Endodermal cell (in vitro differentiated cells): ENCODE measurements at regions not wholly inside any gene's neighbourhood (a gene's known extent, or its start where the extent isn't known, plus 50 kb on each side); places are given as distances from the start of the nearest gene placed in this dataset.

Experiments used
- DNase-seq: peaks from one replicate; pipeline ENCODE4 v3.0.0-alpha.2; 2017
- H3K27ac ChIP-seq: 2 replicates; pipeline ENCODE4 v1.5.1; 2013; ENCODE audit warnings: mild to moderate bottlenecking, low read depth, low read length, moderate library complexity
- H3K27me3 ChIP-seq: 2 replicates; pipeline ENCODE4 v1.6.1; 2013; ENCODE audit warnings: mild to moderate bottlenecking, low read length, moderate library complexity; ENCODE audit not compliant: insufficient read depth, control insufficient read depth, poor library complexity, severe bottlenecking
- H3K36me3 ChIP-seq: 2 replicates; pipeline ENCODE4 v1.7.0; 2013; ENCODE audit warnings: mild to moderate bottlenecking, low read length, moderate library complexity; ENCODE audit not compliant: control insufficient read depth, insufficient read depth
- H3K4me1 ChIP-seq: one replicate; pipeline ENCODE4 v1.7.0; 2013; ENCODE audit warnings: low read length; ENCODE audit not compliant: control insufficient read depth, insufficient read depth
- H3K4me3 ChIP-seq: 2 replicates; pipeline ENCODE4 v1.5.1; 2013; ENCODE audit warnings: mild to moderate bottlenecking, low read length, moderate library complexity
- H3K9ac ChIP-seq: 2 replicates; pipeline ENCODE4 v1.6.1; 2013; ENCODE audit warnings: mild to moderate bottlenecking, low read length, moderate library complexity; ENCODE audit not compliant: poor library complexity, severe bottlenecking; ENCODE audit errors: extremely low read depth
- H3K9me3 ChIP-seq: 2 replicates; pipeline ENCODE4 v1.6.1; 2013; ENCODE audit warnings: mild to moderate bottlenecking, low read length, moderate library complexity; ENCODE audit not compliant: control insufficient read depth
- H3K27ac Mint-ChIP-seq: 2 replicates; pipeline ENCODE4 v1.8.0; 2020; ENCODE audit warnings: mixed read lengths
- H3K27me3 Mint-ChIP-seq: 2 replicates; pipeline ENCODE4 v1.8.0; 2021; ENCODE audit warnings: mild to moderate bottlenecking, mixed read lengths; ENCODE audit not compliant: insufficient read depth
- H3K36me3 Mint-ChIP-seq: 2 replicates; pipeline ENCODE4 v1.8.0; 2020; ENCODE audit warnings: low read depth, mixed read lengths
- H3K4me1 Mint-ChIP-seq: 2 replicates; pipeline ENCODE4 v1.8.0; 2020; ENCODE audit warnings: mixed read lengths
- H3K4me3 Mint-ChIP-seq: 2 replicates; pipeline ENCODE4 v1.8.0; 2020; ENCODE audit warnings: mild to moderate bottlenecking, moderate library complexity, mixed read lengths
- H3K9me3 Mint-ChIP-seq: 2 replicates; pipeline ENCODE4 v1.8.0; 2020; ENCODE audit warnings: mild to moderate bottlenecking, mixed read lengths
- WGBS, 2 experiments: methylation state at CpG; one replicate each; pipeline versions ENCODE4 v1.1.5 to v1.1.7; 2013; ENCODE audit warnings: missing lambda C conversion rate in 2 of 2, mixed read lengths in 1 of 2; ENCODE audit not compliant: insufficient coverage in 1 of 2, insufficient read length in 1 of 2; 5-methylcytosine and 5-hydroxymethylcytosine counted together
- TF ChIP-seq, protein P1 (sequence below): fragments of 200-600 bp; sonication (generic); conservative IDR thresholded peaks from 2 replicates; pipeline ENCODE4 v1.5.0; 2021; ENCODE audit warnings: antibody characterized with exemption, mild to moderate bottlenecking

DNA sequence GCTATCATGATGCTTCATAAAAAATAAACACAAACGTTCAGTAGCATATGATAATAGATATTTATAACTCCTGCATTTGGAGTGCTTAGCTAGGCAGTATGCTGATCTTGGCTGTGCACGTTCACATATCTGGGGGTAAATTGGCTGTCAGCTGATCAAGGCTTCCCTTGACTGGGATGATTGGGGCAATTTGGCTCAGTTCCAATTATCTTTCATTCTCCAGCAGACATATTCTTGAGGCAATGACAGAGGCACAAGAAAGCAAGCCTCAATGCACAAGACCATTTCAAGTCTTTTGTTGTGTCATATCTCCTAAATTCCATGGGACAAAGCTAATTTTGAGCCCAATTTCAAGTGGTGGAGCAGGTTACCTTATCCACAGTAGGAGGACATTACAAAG lies 142.0 kb downstream of the DLEU7 start:
- Mint-ChIP-seq H3K4me3 (no peak overlapping the region), H3K9me3 (no peaks in the 10 kb centered on the region)
- WGBS, 2 experiments: 93 to 100% methylated on average over 1 of the region's 2 CpGs

DNA sequence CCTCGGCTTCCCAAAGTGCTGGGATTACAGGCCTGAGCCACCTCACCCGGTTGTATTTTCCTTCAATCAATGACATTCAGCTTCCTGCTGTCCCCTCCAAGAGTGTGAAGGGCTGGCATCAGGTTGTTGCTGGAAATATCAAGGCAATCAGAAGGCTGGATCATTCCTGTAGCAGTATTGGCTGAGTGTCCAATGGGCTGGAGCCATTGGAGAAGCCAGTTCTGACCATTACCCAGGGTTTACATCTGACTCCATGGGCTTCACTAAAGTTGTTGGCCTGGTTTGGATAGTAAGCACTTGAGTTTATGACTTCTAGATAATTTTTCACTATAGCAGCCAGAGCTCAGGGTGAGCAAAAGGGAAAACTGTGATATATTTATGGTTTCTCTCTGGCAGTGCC lies 137.0 kb downstream of the DLEU7 start:
- Histone ChIP-seq H3K4me1 (peaks cover 7% of the 10 kb centered on the region), H3K27ac (no peak overlapping the region), H3K27me3 (no peaks in the 10 kb centered on the region), H3K9ac (no peak overlapping the region), H3K9me3 (no peaks in the 10 kb centered on the region), H3K4me3 (no peak overlapping the region), H3K36me3 (no peaks in the 10 kb centered on the region)
- H3K9me3 Mint-ChIP-seq: no peaks in the 10 kb centered on the region
- peaks cover 4% of the 10 kb centered on the region for H3K4me1 Mint-ChIP-seq
- H3K36me3 Mint-ChIP-seq: no peaks in the 10 kb centered on the region
- no peak for DNase-seq
- H3K4me3 Mint-ChIP-seq: no peak overlapping the region
- peaks cover 4% of the 10 kb centered on the region for H3K27me3 Mint-ChIP-seq
- 88 to 94% methylated on average over 2 of the region's 2 CpGs for WGBS, 2 experiments
- no peak overlapping the region for H3K27ac Mint-ChIP-seq
- TF ChIP-seq, protein P1, sequence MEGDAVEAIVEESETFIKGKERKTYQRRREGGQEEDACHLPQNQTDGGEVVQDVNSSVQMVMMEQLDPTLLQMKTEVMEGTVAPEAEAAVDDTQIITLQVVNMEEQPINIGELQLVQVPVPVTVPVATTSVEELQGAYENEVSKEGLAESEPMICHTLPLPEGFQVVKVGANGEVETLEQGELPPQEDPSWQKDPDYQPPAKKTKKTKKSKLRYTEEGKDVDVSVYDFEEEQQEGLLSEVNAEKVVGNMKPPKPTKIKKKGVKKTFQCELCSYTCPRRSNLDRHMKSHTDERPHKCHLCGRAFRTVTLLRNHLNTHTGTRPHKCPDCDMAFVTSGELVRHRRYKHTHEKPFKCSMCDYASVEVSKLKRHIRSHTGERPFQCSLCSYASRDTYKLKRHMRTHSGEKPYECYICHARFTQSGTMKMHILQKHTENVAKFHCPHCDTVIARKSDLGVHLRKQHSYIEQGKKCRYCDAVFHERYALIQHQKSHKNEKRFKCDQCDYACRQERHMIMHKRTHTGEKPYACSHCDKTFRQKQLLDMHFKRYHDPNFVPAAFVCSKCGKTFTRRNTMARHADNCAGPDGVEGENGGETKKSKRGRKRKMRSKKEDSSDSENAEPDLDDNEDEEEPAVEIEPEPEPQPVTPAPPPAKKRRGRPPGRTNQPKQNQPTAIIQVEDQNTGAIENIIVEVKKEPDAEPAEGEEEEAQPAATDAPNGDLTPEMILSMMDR: no peak

More for the DNA sequence above, 142.0 kb downstream of the DLEU7 start:
- peaks cover 13% of the 10 kb centered on the region for H3K27me3 Mint-ChIP-seq
- H3K27ac ChIP-seq: no peak overlapping the region
- peaks cover 14% of the 10 kb centered on the region for H3K4me1 Mint-ChIP-seq
- DNase-seq: no peak
- H3K27ac Mint-ChIP-seq: no peak overlapping the region
- TF ChIP-seq, protein P1: no peak
- H3K36me3 ChIP-seq: no peaks in the 10 kb centered on the region
- no peaks in the 10 kb centered on the region for H3K27me3 ChIP-seq
- H3K9ac ChIP-seq: no peak overlapping the region
- peaks cover 4% of the 10 kb centered on the region for H3K9me3 ChIP-seq
- no peak overlapping the region for H3K4me3 ChIP-seq
- H3K4me1 ChIP-seq: peaks cover 6% of the 10 kb centered on the region
- no peaks in the 10 kb centered on the region for H3K36me3 Mint-ChIP-seq

DNA sequence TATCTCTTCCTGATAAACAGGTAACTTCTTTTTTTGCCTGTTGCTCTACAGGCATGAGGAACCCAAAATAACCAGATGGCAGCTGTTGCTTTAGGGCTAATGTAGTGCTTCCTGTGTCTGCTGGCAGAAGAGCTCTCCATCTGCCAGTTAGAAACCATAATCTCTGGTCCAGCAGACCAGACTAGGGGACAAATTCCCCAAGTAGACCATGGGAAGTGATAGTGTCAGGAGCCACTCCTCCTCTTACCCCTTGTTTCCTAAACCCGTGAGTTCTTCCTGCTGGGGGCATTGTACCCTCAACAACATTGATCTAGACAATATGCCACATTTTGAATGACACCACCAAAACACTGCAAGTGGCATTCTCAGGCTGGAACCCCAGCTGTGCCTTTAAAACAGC lies 135.9 kb downstream of the DLEU7 start:
- H3K4me1 Mint-ChIP-seq: peaks cover 4% of the 10 kb centered on the region

More for the DNA sequence above, 135.9 kb downstream of the DLEU7 start:
- no peaks in the 10 kb centered on the region for H3K36me3 Mint-ChIP-seq
- DNase-seq: no peak
- Histone ChIP-seq H3K27me3 (peaks cover 8% of the 10 kb centered on the region), H3K4me1 (peaks cover 7% of the 10 kb centered on the region), H3K9me3 (no peaks in the 10 kb centered on the region), H3K27ac (no peak overlapping the region), H3K4me3 (no peak overlapping the region), H3K9ac (no peak overlapping the region), H3K36me3 (no peaks in the 10 kb centered on the region)
- WGBS, 2 experiments: 71 to 78% methylated on average over 1 of the region's 1 CpG
- H3K4me3 Mint-ChIP-seq: no peak overlapping the region
- TF ChIP-seq, protein P1: no peak
- H3K9me3 Mint-ChIP-seq: no peaks in the 10 kb centered on the region
- H3K27me3 Mint-ChIP-seq: peaks cover 10% of the 10 kb centered on the region
- no peak overlapping the region for H3K27ac Mint-ChIP-seq
